Central memory CD8-positive, alpha-beta T cell (primary cell): ENCODE measurements at regions not wholly inside any gene's neighbourhood (a gene's known extent, or its start where the extent isn't known, plus 50 kb on each side); places are given as distances from the start of the nearest gene placed in this dataset.
A peak's percentile ranks its signal among the peaks of the same experiment; 100 is the strongest.
"Not testable (repeated sequence)": the region's sequence is repeated elsewhere in the genome, so short reads cannot be mapped to it uniquely, and the experiment has no call there.

Source experiments
- ATAC-seq: fragments of 150-1000 bp; cut with Tn5 transposase; replicated peaks from 2 replicates; pipeline ENCODE4 v1.10.0; 2022; ENCODE audit warnings: mild to moderate bottlenecking, moderate FRiP score, moderate number of reproducible peaks; ENCODE audit not compliant: poor library complexity, severe bottlenecking; ENCODE audit errors: extremely low read depth
- DNase-seq, 2 donors: peaks; one replicate each; pipeline ENCODE4 v3.0.0; 2021; ENCODE audit warnings: low spot score in 2 of 2
- H3K27ac Mint-ChIP-seq: one replicate; pipeline ENCODE4 v1.8.0; 2022; ENCODE audit warnings: low read depth, mild to moderate bottlenecking, moderate library complexity, mixed read lengths
- H3K27me3 Mint-ChIP-seq: one replicate; pipeline ENCODE4 v1.8.0; 2022; ENCODE audit warnings: mixed read lengths
- H3K36me3 Mint-ChIP-seq: one replicate; pipeline ENCODE4 v1.8.0; 2022; ENCODE audit warnings: mild to moderate bottlenecking, moderate library complexity, mixed read lengths; ENCODE audit not compliant: insufficient read depth
- H3K4me1 Mint-ChIP-seq: one replicate; pipeline ENCODE4 v1.8.0; 2022; ENCODE audit warnings: mixed read lengths
- H3K4me3 Mint-ChIP-seq: one replicate; pipeline ENCODE4 v1.8.0; 2022; ENCODE audit warnings: mild to moderate bottlenecking, moderate library complexity, mixed read lengths
- H3K9me3 Mint-ChIP-seq: one replicate; pipeline ENCODE4 v1.8.0; 2022; ENCODE audit warnings: mixed read lengths

GRCh38 chr9:64499541-64499940, 785.5 kb downstream of the FOXD4L5 start:
- not testable (repeated sequence) for ATAC-seq, H3K4me1 Mint-ChIP-seq, H3K27me3 Mint-ChIP-seq, DNase-seq, H3K4me3 Mint-ChIP-seq, H3K27ac Mint-ChIP-seq, H3K36me3 Mint-ChIP-seq, H3K9me3 Mint-ChIP-seq

- H3K4me1 Mint-ChIP-seq, DNase-seq, ATAC-seq, H3K36me3 Mint-ChIP-seq, H3K9me3 Mint-ChIP-seq, H3K27me3 Mint-ChIP-seq, H3K27ac Mint-ChIP-seq, H3K4me3 Mint-ChIP-seq: not testable (repeated sequence)
These were observed 786.6 kb downstream of the FOXD4L5 start for GRCh38 chr9:64498409-64498808.

- H3K27ac Mint-ChIP-seq, H3K9me3 Mint-ChIP-seq, H3K4me1 Mint-ChIP-seq, H3K36me3 Mint-ChIP-seq, H3K4me3 Mint-ChIP-seq, ATAC-seq, DNase-seq, H3K27me3 Mint-ChIP-seq: not testable (repeated sequence)
These were observed 796.5 kb downstream of the FOXD4L5 start for GRCh38 chr9:64488544-64488943.

GRCh38 chr9:64486067-64486466, 798.9 kb downstream of the FOXD4L5 start:
- H3K9me3 Mint-ChIP-seq, ATAC-seq, H3K27ac Mint-ChIP-seq, H3K36me3 Mint-ChIP-seq, H3K4me1 Mint-ChIP-seq, H3K4me3 Mint-ChIP-seq, DNase-seq, H3K27me3 Mint-ChIP-seq: not testable (repeated sequence)

GRCh38 chr9:64479095-64479494, 805.9 kb downstream of the FOXD4L5 start:
- not testable (repeated sequence) for H3K4me1 Mint-ChIP-seq, ATAC-seq, H3K36me3 Mint-ChIP-seq, DNase-seq, H3K4me3 Mint-ChIP-seq, H3K27me3 Mint-ChIP-seq, H3K9me3 Mint-ChIP-seq, H3K27ac Mint-ChIP-seq

- not testable (repeated sequence) for H3K36me3 Mint-ChIP-seq, H3K27me3 Mint-ChIP-seq, H3K4me3 Mint-ChIP-seq, H3K4me1 Mint-ChIP-seq, DNase-seq, H3K27ac Mint-ChIP-seq, ATAC-seq, H3K9me3 Mint-ChIP-seq
These were observed 816.1 kb downstream of the FOXD4L5 start for GRCh38 chr9:64468943-64469342.

GRCh38 chr9:64466052-64466599, 818.9 kb downstream of the FOXD4L5 start:
- H3K36me3 Mint-ChIP-seq, ATAC-seq, H3K27me3 Mint-ChIP-seq, DNase-seq, H3K4me1 Mint-ChIP-seq, H3K27ac Mint-ChIP-seq, H3K4me3 Mint-ChIP-seq, H3K9me3 Mint-ChIP-seq: not testable (repeated sequence)

GRCh38 chr9:64461885-64462284, 823.1 kb downstream of the FOXD4L5 start:
- H3K36me3 Mint-ChIP-seq = not testable (repeated sequence)

GRCh38 chr9:64458642-64459041, 826.4 kb downstream of the FOXD4L5 start:
- not testable (repeated sequence) for ATAC-seq, DNase-seq, H3K9me3 Mint-ChIP-seq, H3K27me3 Mint-ChIP-seq, H3K4me3 Mint-ChIP-seq, H3K36me3 Mint-ChIP-seq, H3K27ac Mint-ChIP-seq, H3K4me1 Mint-ChIP-seq

More at GRCh38 chr9:64461885-64462284, 823.1 kb downstream of the FOXD4L5 start:
- not testable (repeated sequence) for H3K27ac Mint-ChIP-seq, H3K27me3 Mint-ChIP-seq, DNase-seq, H3K9me3 Mint-ChIP-seq, H3K4me3 Mint-ChIP-seq, H3K4me1 Mint-ChIP-seq
- peak; percentile 24 for ATAC-seq

- H3K27me3 Mint-ChIP-seq, H3K4me1 Mint-ChIP-seq, DNase-seq, H3K4me3 Mint-ChIP-seq, H3K27ac Mint-ChIP-seq, H3K9me3 Mint-ChIP-seq, ATAC-seq, H3K36me3 Mint-ChIP-seq: not testable (repeated sequence)
These were observed 829.8 kb downstream of the FOXD4L5 start for GRCh38 chr9:64455107-64455648.

- not testable (repeated sequence) for H3K4me1 Mint-ChIP-seq, ATAC-seq, H3K27ac Mint-ChIP-seq, H3K36me3 Mint-ChIP-seq, H3K9me3 Mint-ChIP-seq, H3K4me3 Mint-ChIP-seq, H3K27me3 Mint-ChIP-seq, DNase-seq
These were observed 832.9 kb downstream of the FOXD4L5 start for GRCh38 chr9:64452134-64452533.

- not testable (repeated sequence) for H3K27ac Mint-ChIP-seq, H3K9me3 Mint-ChIP-seq, H3K4me1 Mint-ChIP-seq, ATAC-seq, H3K27me3 Mint-ChIP-seq, DNase-seq, H3K4me3 Mint-ChIP-seq, H3K36me3 Mint-ChIP-seq
These were observed 834.4 kb downstream of the FOXD4L5 start for GRCh38 chr9:64450654-64451053.

GRCh38 chr9:64449025-64449424, 836.0 kb downstream of the FOXD4L5 start:
- not testable (repeated sequence) for H3K36me3 Mint-ChIP-seq, H3K9me3 Mint-ChIP-seq, H3K4me1 Mint-ChIP-seq, DNase-seq, H3K27me3 Mint-ChIP-seq, H3K27ac Mint-ChIP-seq, H3K4me3 Mint-ChIP-seq, ATAC-seq
